Loucy (cell line): ENCODE measurements at regions not wholly inside any gene's neighbourhood (a gene's known extent, or its start where the extent isn't known, plus 50 kb on each side); places are given as distances from the start of the nearest gene placed in this dataset.

ENCODE experiments used
- H2AFZ ChIP-seq: fragments of 200-600 bp; sonication (generic); 2 replicates; pipeline ENCODE4 v1.6.0; 2016; ENCODE audit warnings: antibody characterized with exemption, mild to moderate bottlenecking, low read length, moderate library complexity
- H3F3A ChIP-seq: fragments of 200-600 bp; 2 replicates; pipeline ENCODE4 v1.6.0; 2016; ENCODE audit warnings: antibody characterized with exemption, low read depth, mild to moderate bottlenecking
- H3K27me3 ChIP-seq: fragments of 200-600 bp; sonication (generic); 2 replicates; pipeline ENCODE4 v1.6.1; 2014; ENCODE audit warnings: low read length, mild to moderate bottlenecking; ENCODE audit not compliant: insufficient read depth, poor library complexity, severe bottlenecking
- H3K36me3 ChIP-seq: fragments of 200-600 bp; sonication (generic); 2 replicates; pipeline ENCODE4 v1.6.1; 2016; ENCODE audit warnings: low read length; ENCODE audit not compliant: insufficient read depth
- H3K4me1 ChIP-seq: fragments of 200-600 bp; sonication (generic); 2 replicates; pipeline ENCODE4 v1.5.1; 2014; ENCODE audit warnings: low read length, mild to moderate bottlenecking; ENCODE audit not compliant: insufficient read depth, poor library complexity, severe bottlenecking
- H3K4me2 ChIP-seq: fragments of 200-600 bp; sonication (generic); 2 replicates; pipeline ENCODE4 v1.6.0; 2014; ENCODE audit warnings: antibody characterized with exemption, low read length, low read depth, mild to moderate bottlenecking; ENCODE audit not compliant: poor library complexity, severe bottlenecking
- H3K4me3 ChIP-seq: fragments of 200-600 bp; sonication (generic); 2 replicates; pipeline ENCODE4 v1.5.1; 2014; ENCODE audit warnings: low read length, mild to moderate bottlenecking, mixed read lengths; ENCODE audit not compliant: poor library complexity, severe bottlenecking
- H3K79me2 ChIP-seq: fragments of 200-600 bp; sonication (generic); 2 replicates; pipeline ENCODE4 v1.6.1; 2014; ENCODE audit warnings: low read length; ENCODE audit not compliant: insufficient read depth
- H3K9ac ChIP-seq: fragments of 200-600 bp; sonication (generic); 2 replicates; pipeline ENCODE4 v1.6.0; 2014; ENCODE audit warnings: mild to moderate bottlenecking, low read depth, low read length, moderate library complexity; ENCODE audit not compliant: poor library complexity, severe bottlenecking
- H3K9me2 ChIP-seq: fragments of 200-600 bp; sonication (generic); replicated peaks from 2 replicates; pipeline ENCODE4 v1.6.1; 2016; ENCODE audit warnings: low read depth, low read length, mixed read lengths
- H3K9me3 ChIP-seq: fragments of 200-600 bp; sonication (generic); 2 replicates; pipeline ENCODE4 v1.6.1; 2014; ENCODE audit warnings: mild to moderate bottlenecking, antibody characterized with exemption, low read length, low read depth; ENCODE audit not compliant: insufficient read depth
- H4K20me1 ChIP-seq: fragments of 200-600 bp; sonication (generic); 2 replicates; pipeline ENCODE4 v1.6.0; 2014; ENCODE audit warnings: antibody characterized with exemption, low read length, mild to moderate bottlenecking; ENCODE audit not compliant: insufficient read depth, poor library complexity, severe bottlenecking
- CTCF ChIP-seq: fragments of 200-600 bp; sonication (generic); conservative IDR thresholded peaks from 2 replicates; pipeline ENCODE4 v1.5.1; 2014; ENCODE audit warnings: mild to moderate bottlenecking, antibody characterized with exemption, low read length
- EZH2phosphoT487 ChIP-seq: fragments of 200-600 bp; IDR thresholded peaks from 2 replicates; pipeline ENCODE4 v1.6.1; 2018; ENCODE audit warnings: antibody characterized with exemption, mild to moderate bottlenecking, moderate library complexity, borderline replicate concordance

- H2AFZ ChIP-seq: no peak overlapping the region
- H3K27me3 ChIP-seq: no peaks in the 10 kb centered on the region
- no peak overlapping the region for H3K4me2 ChIP-seq
- no peaks in the 10 kb centered on the region for H3F3A ChIP-seq
- no peaks in the 10 kb centered on the region for H3K9me3 ChIP-seq
- no peaks in the 10 kb centered on the region for H3K9me2 ChIP-seq
- H3K36me3 ChIP-seq: no peaks in the 10 kb centered on the region
- H4K20me1 ChIP-seq: no peaks in the 10 kb centered on the region
- H3K4me1 ChIP-seq: no peaks in the 10 kb centered on the region
- no peak overlapping the region for H3K4me3 ChIP-seq
- TF ChIP-seq EZH2phosphoT487: no peak
- peak; percentile 45 for TF ChIP-seq CTCF
- H3K9ac ChIP-seq: no peak overlapping the region
- H3K79me2 ChIP-seq: no peaks in the 10 kb centered on the region
Observed at GRCh38 chr6:94071835-94072234, 652.5 kb upstream of the EPHA7 start.

DNA sequence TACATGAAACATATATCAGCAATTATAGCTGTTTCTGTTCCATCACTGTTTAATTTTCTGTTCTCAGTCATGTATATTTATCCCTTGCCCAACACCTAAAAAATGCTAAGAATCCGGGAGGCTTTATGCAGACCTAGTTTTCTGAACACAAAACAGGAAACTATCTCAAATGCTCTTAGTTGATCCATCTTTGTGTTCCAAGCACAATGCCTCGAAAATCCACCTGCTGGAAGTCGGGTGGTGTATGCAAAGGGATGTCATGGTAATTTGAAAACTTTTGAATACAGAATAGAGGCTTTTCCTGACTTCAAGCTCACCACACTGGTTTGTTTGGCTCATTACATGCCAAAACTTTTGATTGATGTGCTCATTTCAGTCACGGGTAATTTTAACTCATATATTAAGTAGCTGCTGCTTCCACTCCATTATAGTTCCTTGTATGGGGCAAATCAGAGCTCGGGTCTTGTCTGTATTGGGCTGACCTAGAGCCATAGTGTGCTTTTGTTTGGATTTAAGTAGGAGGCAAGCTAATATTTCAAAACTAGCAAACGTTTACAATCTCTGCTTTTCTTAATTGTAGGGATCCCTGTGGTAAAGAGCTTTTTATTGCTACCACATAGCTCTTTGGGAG lies 646.5 kb upstream of the EPHA7 start:
- no peaks in the 10 kb centered on the region for H3F3A ChIP-seq
- no peaks in the 10 kb centered on the region for H3K9me3 ChIP-seq
- H3K36me3 ChIP-seq: no peaks in the 10 kb centered on the region
- no peak overlapping the region for H3K4me2 ChIP-seq
- H3K4me3 ChIP-seq: no peak overlapping the region
- TF ChIP-seq CTCF (no peak), EZH2phosphoT487 (no peak)
- H3K9me2 ChIP-seq: no peaks in the 10 kb centered on the region
- H4K20me1 ChIP-seq: no peaks in the 10 kb centered on the region
- H3K27me3 ChIP-seq: no peaks in the 10 kb centered on the region
- no peaks in the 10 kb centered on the region for H3K4me1 ChIP-seq
- H3K9ac ChIP-seq: no peak overlapping the region
- H2AFZ ChIP-seq: no peak overlapping the region
- no peaks in the 10 kb centered on the region for H3K79me2 ChIP-seq

GRCh38 chr6:94052749-94053148 lies 633.4 kb upstream of the EPHA7 start:
- Histone ChIP-seq H4K20me1 (no peaks in the 10 kb centered on the region), H3K4me2 (no peak overlapping the region), H3F3A (no peaks in the 10 kb centered on the region), H3K27me3 (no peaks in the 10 kb centered on the region), H3K4me1 (no peaks in the 10 kb centered on the region), H3K4me3 (no peak overlapping the region), H3K79me2 (no peaks in the 10 kb centered on the region), H3K9ac (no peak overlapping the region), H2AFZ (no peak overlapping the region), H3K36me3 (no peaks in the 10 kb centered on the region), H3K9me3 (no peaks in the 10 kb centered on the region), H3K9me2 (no peaks in the 10 kb centered on the region)
- no peak for TF ChIP-seq CTCF
- TF ChIP-seq EZH2phosphoT487: no peak
